ENCODE measurements at regions not wholly inside any gene's neighbourhood (a gene's known extent, or its start where the extent isn't known, plus 50 kb on each side); places are given as distances from the start of the nearest gene placed in this dataset.

- TF ChIP-seq SMC3 (conservative IDR thresholded peaks at IDR 0.05; ENCODE audit: poor library complexity) (no peak), MXI1 (conservative IDR thresholded peaks at IDR 0.05; ENCODE audit: poor library complexity, severe bottlenecking) (no peak), REST (IDR thresholded peaks at IDR 0.05; ENCODE audit: borderline replicate concordance) (no peak), CTCF (IDR thresholded peaks at IDR 0.05; ENCODE audit: poor library complexity, severe bottlenecking) (no peak), EP300 (conservative IDR thresholded peaks at IDR 0.05; ENCODE audit: poor library complexity, severe bottlenecking) (no peak), RAD21 (conservative IDR thresholded peaks at IDR 0.05) (no peak), POLR2AphosphoS5 (IDR thresholded peaks at IDR 0.05) (no peak), TAF1 (IDR thresholded peaks at IDR 0.05; ENCODE audit: low read depth) (no peak)
Observed at GRCh38 chr5:171575808-171576207, 156.4 kb downstream of the FGF18 start.

All from neural cell (in vitro differentiated cells).